ENCODE measurements at regions not wholly inside any gene's neighbourhood (a gene's known extent, or its start where the extent isn't known, plus 50 kb on each side); places are given as distances from the start of the nearest gene placed in this dataset.

DNA sequence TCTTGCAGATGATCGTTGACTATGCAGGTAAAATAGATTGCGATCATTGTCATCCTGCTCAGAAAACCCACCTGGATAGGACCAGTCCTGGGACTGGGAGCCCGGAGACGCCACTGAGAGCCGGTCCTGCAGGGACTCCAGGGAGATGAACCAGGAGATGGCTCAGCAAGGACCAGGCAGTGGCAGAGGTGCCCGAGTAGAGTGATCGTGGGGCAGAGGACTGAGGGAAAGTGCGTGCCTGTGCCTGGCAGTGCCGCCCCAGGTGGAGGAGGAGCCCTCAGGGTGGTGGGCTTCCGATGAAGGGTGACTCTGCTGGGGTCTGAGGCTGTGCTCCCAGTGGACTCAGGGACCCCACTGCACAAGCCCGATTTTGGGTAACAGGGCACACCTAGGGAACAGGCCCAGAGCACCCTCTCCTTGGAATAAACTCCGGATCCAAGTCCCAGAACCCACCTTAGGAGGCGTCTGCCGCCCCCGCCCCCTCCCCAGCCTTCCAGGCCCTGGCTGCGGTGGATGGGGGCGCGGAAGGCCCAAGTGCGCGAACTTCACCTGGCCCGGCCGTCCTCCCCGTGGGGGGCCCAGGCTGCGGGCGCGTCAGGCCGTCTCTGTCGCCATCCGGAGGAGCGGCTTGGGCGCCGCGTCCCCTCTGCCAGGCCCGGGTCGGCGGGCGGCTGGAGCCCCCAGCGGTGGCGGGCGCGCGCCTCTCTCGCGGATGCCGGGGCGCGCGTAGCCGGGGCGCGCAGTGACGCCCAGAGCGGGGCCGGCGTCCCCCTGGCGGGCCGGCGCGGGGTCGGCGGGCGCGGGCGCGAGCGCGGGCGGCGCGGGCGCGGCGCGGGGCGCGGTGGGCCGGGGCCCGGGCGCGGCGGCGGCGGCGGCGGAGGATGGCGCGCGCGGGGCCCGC lies 1338.8 kb downstream of the BRD1 start:
- TF ChIP-seq RAD21 (IDR thresholded peaks at IDR 0.05; ENCODE audit: low read length), result no peak
- TF ChIP-seq, protein P1, sequence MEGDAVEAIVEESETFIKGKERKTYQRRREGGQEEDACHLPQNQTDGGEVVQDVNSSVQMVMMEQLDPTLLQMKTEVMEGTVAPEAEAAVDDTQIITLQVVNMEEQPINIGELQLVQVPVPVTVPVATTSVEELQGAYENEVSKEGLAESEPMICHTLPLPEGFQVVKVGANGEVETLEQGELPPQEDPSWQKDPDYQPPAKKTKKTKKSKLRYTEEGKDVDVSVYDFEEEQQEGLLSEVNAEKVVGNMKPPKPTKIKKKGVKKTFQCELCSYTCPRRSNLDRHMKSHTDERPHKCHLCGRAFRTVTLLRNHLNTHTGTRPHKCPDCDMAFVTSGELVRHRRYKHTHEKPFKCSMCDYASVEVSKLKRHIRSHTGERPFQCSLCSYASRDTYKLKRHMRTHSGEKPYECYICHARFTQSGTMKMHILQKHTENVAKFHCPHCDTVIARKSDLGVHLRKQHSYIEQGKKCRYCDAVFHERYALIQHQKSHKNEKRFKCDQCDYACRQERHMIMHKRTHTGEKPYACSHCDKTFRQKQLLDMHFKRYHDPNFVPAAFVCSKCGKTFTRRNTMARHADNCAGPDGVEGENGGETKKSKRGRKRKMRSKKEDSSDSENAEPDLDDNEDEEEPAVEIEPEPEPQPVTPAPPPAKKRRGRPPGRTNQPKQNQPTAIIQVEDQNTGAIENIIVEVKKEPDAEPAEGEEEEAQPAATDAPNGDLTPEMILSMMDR (conservative IDR thresholded peaks at IDR 0.05; ENCODE audit: low read depth, low read length), result no peak
- no peak for TF ChIP-seq BHLHE40 (IDR thresholded peaks at IDR 0.05; ENCODE audit: low read depth, low read length)
- TF ChIP-seq POLR2A (IDR thresholded peaks at IDR 0.05; ENCODE audit: low read depth, low read length), result no peak
- TF ChIP-seq MAFK (IDR thresholded peaks at IDR 0.05; ENCODE audit: low read depth, low read length), result no peak
- no peak for TF ChIP-seq CEBPB (IDR thresholded peaks at IDR 0.05; ENCODE audit: low read depth, low read length)
- TF ChIP-seq, protein P2, sequence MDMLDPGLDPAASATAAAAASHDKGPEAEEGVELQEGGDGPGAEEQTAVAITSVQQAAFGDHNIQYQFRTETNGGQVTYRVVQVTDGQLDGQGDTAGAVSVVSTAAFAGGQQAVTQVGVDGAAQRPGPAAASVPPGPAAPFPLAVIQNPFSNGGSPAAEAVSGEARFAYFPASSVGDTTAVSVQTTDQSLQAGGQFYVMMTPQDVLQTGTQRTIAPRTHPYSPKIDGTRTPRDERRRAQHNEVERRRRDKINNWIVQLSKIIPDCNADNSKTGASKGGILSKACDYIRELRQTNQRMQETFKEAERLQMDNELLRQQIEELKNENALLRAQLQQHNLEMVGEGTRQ (IDR thresholded peaks at IDR 0.05; ENCODE audit: low read depth, low read length), result no peak
- TF ChIP-seq SMC3 (IDR thresholded peaks at IDR 0.05; ENCODE audit: low read depth, low read length), result no peak
- TF ChIP-seq, protein P3, sequence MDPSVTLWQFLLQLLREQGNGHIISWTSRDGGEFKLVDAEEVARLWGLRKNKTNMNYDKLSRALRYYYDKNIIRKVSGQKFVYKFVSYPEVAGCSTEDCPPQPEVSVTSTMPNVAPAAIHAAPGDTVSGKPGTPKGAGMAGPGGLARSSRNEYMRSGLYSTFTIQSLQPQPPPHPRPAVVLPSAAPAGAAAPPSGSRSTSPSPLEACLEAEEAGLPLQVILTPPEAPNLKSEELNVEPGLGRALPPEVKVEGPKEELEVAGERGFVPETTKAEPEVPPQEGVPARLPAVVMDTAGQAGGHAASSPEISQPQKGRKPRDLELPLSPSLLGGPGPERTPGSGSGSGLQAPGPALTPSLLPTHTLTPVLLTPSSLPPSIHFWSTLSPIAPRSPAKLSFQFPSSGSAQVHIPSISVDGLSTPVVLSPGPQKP (IDR thresholded peaks at IDR 0.05; ENCODE audit: borderline replicate concordance, low read depth, low read length), result no peak
- TF ChIP-seq RFX5 (IDR thresholded peaks at IDR 0.05; ENCODE audit: low read depth, low read length), result no peak
- no peak for TF ChIP-seq MXI1 (IDR thresholded peaks at IDR 0.05; ENCODE audit: borderline replicate concordance, low read depth, low read length)

All from IMR-90 (cell line).